NCI-H345 treated with DMSO at 0.1 percent for 48 hours (cell line): ENCODE measurements at regions not wholly inside any gene's neighbourhood (a gene's known extent, or its start where the extent isn't known, plus 50 kb on each side); places are given as distances from the start of the nearest gene placed in this dataset.

ENCODE experiments used
- DNase-seq: peaks from one replicate; lab custom pipeline; 2025; ENCODE audit not compliant: unreplicated experiment; lab: John Stamatoyannopoulos, UW

DNA sequence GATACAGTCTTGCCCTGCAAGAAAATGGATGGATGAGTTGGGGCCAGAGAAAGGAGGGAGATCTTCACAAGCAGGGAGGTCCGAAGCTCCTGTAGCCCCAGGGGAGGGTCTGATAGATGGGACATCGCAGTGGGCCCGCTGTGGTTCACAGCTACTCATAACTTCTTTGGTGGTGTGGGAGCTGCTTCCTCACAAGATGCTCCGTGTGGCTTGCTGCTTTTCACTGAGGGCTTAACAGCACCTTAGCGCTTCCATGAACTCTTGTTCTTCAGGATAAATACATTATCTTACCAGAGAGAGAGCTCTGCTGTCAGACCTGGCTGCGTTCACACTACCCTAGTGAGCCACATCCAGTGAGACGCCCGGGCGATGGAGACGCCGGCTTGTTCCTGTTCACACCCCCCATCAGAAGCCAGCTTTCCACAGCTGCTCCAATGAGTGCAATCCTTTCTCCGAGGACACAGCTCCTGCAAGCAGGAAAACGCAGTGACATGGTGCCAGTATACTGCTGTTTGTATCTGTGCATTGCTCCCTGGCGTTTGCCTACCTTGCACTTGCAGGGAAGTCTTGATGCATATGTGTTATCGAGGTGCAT, 599.8 kb downstream of the AJAP1 start:
- no peak for DNase-seq

DNA sequence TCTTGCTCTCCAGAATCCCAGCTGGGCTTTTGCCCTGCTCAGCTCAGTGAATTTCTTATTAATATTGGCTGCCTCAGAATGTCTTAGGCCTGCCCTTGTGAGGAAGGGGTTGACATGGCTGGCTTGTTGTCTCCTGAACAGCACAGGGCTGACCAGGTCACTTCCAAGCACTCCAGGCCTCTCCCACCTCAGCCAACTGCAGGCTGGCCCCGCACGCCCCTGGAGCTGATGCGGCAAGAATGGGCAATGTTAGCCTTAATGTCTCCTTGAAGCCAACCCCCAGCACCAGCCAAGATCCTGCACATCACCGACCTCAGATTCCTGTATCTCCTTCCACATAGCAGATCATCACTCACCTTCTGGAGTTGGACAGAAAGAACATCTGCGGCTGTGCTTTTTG, 598.6 kb downstream of the AJAP1 start:
- no peak for DNase-seq

DNA sequence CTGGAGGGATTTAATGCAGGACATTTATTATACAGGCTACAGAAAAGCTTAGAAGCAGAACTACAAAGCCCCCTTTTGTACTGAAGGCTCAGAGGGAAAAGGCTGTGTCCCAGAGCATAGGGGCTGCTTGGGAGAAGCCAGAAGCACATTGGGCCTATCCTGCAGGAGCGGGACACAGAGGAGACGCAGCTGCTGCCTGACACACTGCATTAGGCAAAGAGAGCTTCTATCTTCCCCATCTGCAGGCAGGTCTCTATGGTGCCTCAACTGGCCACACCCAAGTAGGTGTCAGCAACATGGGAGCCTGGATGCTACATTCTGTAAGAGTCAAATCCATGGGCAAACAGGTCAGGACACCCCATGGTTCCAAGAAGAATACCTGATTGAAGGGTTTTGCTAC, 595.9 kb downstream of the AJAP1 start:
- no peak for DNase-seq

DNA sequence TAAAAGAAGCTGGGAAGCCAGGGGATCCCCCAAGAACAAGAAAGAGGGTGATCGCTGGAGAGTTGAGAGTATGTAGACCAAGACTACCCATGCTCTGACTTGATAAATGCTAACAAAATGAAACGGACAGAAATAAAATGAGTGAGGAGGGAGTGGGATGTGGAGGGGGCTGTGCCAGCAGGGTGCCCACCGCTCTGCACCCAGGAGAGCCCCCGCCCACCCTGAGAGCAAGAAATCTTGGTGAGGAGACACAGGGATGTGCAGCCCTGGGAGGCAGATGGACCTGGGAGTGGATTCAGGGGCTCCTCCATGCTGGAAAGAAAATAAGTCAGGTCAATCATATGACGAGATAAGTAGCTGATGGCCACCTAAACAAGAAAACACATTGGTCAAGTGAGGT, 590.9 kb downstream of the AJAP1 start:
- DNase-seq: no peak

DNA sequence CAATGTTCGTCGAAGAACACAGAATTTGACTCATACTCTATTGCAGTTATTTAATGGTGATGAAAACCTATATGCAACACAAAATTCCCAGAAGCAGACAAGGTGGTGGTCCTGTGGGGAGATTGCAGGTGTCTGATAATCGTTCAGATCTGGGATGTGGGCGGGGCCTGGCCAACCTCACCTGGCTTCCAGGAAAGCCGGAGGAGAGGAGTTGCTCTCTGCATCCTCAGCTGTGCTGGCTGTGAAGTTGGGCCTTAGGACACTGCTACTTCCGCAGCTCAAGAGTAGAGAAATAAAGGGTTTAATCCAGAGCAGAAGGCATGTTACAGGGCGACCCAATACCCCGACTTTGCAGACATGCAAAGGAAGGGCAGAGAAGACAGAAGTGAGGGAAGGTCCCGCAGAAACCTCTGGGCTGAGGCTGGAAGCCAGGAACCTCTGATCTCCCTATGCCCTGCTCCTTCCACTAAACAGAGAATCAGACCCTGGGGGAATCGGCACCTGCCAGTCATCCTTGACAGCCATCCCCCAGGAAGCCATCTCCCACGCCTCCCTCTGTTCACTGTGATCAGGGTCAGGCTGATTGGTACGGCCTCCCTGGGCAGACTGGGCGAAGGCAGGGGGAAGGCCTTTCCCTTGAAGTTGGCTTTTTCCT, 590.3 kb downstream of the AJAP1 start:
- no peak for DNase-seq

DNA sequence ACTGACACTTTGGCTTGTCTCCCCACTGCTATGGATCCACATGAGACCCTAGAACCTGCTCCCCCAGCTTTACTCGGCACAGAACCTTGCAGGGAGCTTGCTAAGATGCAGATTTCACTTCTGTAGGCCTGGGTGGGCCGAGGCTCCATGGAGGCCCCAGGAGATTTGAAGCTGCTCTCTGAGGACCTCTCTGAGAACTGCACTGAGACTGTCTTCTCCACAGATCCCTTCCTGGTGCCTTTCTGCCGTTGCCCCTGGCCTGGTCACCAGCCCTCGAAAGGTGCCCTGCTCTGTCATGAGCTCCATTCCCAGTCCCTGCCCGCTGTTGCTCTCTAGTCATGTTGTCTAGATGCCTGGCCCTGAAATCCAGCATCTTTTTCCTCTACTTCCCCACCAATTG, 588.4 kb downstream of the AJAP1 start:
- DNase-seq: no peak

DNA sequence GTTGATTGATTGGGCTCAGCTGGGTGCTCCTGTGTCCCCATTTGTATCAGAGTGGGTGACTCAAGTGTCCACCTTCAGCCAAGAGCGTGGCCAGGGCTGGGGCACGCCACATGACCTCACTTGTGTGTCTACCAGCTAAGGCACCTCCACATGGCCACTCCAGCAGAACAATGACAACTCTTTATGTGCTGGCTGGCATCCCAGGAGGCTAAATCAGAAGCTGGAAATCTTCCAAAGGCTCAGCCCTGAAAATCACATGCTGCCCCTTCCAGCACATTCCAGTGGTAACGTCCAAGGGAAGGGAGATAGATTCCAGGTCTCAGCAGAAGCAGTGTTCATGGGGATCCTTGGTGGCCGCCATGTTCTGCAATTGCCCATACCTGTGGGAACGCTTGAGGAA, 585.5 kb downstream of the AJAP1 start:
- no peak for DNase-seq

DNA sequence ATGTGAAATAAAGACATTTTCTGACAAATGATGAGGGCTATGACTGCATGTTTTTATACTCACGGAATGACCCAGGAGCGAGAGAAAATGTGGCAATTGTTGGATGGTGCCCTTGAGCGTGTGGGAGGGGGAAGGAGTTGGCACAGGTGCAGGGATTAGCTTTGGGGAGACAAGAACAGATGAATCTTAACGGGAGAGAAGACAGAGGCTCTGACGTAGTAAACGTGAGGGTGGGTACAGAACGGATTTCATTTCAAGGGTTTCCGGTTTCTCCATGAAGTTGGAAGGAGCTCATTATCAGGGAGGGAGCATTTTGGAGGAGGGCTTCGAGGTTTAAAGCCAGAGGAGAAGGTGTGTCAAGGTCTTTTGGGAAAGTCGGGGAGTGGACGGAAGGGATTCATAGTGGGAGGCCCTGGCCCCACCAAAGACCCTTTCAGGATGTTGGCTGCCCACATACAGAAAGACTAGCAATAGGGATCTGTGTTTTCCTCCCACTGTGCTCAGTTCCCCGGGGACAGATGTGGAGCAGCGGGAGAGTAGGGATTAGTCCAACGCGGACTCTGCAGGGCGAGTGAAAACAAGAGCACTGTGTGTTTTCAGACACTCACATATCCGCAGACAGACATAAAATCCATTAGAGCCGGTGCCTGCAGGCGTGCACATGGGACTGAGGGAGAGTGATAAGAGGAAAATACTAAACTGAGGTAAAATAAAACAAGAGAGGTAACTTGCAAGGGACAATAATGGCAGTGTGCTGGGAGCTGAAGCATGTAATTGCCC, 584.1 kb downstream of the AJAP1 start:
- DNase-seq: no peak

DNA sequence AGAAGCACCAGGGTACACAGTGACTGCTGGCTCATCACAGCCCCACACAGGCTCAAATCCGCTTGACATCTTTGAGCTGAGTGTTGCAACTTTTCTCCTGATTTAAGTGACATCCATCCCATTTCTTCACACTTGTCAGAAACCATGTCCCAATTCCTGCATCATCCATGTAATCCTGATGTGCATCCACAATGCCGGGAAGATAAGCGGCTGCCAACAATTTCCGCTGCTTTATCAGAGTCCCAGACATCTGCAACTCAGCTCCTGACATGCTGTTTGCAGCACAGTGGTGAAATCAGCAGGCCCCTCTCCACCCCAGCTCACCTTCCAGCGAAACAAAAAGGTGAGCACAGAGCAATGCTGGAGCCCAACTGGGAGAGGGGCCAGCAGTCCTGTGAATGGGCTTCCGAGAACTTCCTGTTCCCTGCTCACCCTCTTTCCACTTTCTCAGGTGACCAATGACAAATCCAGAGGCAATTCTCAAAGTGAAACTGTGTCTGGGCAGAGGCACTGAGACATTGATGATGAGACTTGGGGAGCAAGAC, 581.0 kb downstream of the AJAP1 start:
- no peak for DNase-seq

DNA sequence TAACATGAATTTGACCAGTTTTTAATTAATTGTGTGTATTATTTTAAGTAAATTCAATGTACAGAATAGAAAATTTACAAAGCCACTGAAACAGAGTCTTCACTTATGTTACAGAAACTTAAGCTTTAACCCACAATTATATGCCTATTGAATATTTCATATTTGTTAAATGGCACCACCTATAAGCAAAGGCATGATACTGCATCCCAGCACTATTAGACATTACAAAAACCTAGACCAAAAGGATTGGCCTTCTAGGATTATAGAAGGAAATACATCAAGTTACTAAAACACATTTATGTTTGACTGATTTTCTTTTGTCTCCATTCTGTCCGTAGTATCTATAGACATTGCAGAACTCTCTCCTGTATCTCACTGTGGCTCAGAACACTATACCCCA, 578.1 kb downstream of the AJAP1 start:
- no peak for DNase-seq

DNA sequence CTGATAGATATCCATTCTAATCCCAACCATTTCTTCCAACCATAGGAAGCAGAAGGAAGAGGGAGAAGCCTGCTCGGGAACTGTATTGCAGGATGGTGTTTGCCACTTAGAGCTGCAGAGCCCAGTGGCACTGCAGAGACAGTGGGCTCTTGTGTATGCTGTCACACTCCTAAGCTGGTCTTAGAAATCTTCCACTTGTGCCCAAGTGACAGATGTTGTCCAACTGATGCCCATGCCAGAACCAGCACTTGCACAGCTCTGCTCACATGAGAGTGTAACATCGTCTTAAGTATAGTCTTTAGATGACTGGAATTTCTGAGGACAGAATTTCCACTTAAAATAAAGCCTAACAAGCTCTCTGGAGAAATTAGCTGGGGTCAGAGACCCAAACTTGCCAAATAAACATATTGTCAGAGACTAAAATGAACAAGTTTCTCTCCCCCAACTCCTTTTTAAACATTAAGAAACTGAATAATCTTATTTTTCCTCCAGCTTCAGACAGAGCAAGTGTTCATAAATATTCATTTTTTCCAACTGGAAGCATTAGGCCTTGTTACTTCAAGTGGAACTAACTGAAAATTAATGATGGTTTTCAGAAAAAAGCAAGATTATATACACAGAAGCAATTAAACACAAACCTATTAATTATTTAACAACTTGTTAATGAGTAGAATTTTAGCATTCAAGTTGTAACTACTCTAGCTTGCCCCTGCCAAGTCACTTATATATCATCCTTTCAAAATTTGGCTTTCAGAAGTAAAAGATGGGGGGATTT, 577.3 kb downstream of the AJAP1 start:
- DNase-seq: no peak

DNA sequence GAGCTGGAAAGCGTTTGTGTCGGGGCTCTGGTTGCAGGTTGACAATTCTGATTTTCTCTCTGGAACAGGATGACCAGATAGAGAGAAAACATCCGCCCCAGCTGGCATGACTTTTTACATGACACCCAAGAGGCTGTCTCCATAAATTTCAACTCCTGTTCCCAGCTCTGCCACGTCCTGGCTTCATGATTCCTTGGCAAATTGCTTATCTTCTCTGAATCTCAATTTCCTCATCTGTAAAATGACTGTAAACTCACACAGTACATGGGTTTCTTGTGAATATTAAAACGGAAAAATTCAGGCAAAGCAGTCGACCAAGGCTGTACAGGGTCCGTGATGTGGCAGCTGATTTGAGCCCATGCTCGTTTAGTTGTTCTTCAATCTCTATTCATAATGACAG, 572.7 kb downstream of the AJAP1 start:
- DNase-seq: no peak

DNA sequence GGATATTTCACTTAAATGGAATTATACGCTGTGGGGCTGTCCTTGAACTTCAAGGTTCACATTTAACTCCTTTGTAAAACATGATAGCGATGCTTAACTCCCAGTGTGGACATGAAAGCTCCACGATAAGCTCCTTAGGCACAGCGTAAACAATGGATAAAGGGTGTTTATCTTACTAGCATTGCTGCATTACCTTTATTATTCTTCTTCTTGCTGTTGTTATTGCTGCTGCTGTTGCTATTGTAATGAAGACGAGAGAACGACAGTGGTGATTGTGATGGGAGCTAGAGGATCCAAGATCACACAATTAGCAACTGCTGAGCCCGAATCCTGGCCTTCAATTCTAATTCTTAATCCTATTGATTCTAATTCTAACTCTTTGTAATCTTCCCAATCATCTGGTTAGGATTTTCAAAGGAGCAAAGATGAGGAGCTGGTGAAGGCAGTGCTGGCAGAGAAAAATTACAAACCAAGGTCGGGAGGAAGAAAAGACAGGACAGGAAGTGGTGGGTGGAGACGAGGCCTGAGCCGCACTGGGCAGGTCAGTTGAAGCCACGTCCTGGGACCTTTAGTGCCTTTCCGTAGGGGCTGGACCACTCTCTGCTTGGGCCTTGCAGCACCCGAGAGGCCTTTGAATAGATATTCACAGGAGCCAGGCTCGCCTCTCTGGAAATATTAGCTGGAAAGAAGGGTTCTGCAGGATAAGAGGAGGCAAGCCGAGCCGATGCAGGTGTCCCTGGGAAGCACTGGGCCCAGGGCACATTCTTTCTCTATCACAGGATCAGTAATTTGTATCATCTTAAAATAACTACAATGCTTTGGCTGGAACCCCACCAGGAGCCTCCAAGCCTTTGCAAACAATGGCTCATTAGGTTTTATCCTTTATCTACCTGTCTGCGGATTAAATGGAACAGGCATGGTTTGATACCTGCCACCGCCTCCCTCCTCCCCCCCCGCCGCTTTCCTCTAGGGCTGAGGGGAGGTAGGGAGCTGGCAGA, 571.6 kb downstream of the AJAP1 start:
- DNase-seq: no peak

DNA sequence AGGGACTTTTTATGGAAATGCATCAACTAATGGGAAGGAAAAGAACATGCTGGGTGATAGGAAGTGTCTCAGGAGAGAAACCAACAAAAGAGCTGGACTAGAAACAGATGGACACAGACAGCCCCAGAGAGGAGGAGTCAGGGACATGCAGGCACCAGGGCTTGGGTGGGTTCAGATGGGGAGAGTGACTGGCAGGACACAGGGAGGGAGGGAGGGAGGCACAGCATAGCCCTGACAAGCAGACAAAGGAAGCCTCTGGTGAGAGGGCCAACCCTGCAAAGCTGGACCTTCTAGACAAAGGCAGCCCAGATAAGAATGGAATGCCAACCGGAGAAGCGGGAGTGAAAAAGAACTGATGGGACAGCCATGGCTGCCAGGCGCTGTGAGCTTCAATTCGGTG, 568.8 kb downstream of the AJAP1 start:
- no peak for DNase-seq

DNA sequence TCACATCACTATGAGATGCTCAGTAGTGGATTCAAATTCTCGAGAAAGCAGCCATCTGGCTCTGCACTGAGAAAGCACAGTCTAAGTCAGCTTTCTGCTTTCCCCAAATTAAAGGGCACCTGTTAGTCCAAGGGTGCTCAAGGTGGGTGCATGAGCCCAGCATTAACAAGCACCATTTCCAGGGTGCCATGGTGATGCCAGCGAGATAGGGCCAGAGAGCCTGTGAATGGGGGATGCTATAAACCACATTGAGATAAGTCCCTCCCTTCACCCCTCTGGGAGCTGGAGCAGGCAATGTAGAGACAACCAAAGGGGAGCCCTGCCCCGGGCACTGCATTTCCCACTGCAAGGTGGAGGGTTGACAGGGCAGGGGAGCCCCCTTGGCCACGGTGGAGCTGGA, 568.2 kb downstream of the AJAP1 start:
- DNase-seq: no peak

DNA sequence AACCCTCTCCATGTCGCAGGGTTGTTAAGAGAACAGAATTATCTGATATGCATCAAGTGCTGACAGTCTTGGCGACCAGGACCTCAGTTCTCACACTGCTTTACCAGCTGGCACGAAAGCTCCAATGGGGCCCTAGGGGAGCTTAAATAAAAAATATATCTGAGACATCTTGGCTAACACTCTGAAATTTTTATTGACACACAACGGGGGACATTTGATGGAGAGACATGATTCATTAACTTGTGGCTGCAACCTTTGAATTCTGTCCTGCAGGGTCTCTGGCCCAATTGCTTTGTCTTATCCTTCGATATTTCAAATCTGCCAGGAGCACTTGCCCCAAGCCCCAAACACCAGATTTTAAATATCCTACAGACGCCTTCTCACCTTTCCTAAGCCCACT, 567.0 kb downstream of the AJAP1 start:
- DNase-seq: no peak

DNA sequence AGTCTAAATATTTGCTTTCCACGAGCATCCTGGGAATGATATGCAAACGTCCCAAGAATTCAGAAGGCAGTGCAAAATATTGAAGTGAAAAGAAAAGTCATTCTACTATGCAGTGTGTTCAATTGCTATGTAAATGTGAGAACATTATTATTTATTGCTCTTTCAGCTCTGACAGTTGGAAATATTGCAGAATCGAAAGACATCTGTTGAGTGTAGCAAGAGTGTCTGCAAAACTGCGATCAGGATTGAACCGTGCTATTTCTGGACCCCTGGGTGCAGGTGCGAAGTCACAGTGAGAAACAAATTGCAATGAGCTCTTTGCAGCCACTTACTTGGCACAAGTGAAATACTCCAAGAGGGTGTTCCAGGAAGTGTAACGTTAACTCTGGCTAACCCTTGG, 566.4 kb downstream of the AJAP1 start:
- no peak for DNase-seq

DNA sequence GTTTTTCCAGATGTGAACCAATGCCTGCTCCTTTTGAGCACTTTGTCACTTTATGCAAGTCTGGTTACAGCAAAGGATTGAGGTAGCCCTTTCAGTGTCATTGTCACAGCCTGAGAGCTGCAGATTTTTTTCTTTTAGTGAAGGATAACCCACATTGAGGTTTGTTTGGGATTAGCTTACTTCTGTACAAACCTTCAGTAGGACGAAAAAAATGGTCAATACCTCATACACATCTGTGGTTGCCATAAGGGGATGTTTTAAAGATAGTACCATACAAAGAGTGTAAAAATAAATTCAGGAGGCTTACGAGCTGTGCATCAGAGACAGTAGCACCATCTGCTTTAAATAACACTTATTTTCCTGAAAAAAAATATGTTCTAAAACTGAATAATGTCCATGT, 566.0 kb downstream of the AJAP1 start:
- DNase-seq: no peak

DNA sequence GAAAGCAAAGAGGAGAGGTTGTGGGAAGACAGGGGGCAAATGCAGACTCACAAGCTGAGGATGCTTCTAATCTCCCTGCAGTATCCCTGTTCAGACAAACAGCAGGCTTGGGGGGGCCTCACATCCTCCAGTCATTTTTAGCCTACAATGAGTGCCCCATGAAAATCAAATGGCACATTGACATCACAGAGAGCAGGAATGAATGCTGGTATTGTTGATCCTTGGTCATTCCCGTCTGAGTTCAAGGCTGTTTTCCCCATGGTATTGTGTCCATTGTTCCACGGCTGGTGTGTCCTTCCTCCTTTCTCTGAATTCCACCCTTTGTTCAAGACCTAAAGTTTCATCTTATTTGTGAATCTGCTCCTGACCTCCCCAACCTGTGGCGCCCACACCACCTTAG, 545.6 kb downstream of the AJAP1 start:
- DNase-seq: no peak

DNA sequence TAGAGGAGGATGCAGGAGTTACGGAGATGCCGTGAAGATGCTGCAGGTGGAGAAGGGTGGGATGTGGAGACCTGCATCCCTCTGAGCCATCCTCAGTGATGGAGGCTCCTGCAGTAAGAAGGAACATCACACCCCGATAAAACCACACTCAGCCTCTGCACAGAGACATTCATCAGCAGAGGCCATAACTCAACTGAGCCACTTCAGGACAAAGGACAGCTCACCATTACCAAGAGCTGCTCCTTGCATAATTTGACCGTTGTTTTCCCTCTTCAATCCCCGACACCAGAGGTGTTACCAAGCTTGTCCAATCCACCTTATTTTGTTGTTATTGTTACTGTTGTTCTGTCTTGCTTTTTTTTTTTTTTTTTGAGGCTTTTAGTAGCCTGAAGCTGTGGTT, 543.9 kb downstream of the AJAP1 start:
- DNase-seq: no peak
